ENCODE measurements at regions not wholly inside any gene's neighbourhood (a gene's known extent, or its start where the extent isn't known, plus 50 kb on each side); places are given as distances from the start of the nearest gene placed in this dataset.

DNA sequence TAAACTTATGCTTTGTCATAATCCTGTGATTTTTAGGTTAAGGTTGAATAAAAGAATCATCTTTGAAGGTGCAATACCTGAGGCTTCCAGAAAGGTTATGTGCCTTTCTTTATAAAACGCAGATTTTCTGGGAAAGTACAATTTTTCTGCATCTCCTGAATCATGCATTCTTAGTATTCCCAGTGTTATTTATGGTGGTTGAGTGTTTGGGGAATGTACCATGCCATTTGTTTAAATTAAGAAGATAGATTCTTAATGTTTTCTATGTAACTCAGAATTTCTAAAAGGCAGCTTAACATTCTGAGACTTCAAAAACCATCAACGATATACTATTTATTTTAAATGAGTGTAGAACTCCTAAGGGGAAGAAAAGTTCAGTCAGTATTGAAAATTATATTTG lies 108.1 kb upstream of the FBN2 start:
- no CpG with 5 or more reads among the region's 2 CpGs for WGBS, 2 experiments (ENCODE audit: extremely low coverage in 2 of 2, insufficient read length in 1 of 2)
- no peak overlapping the region for H3K9ac ChIP-seq (ENCODE audit: low read depth, low read length)
- no TSS peak for BruUV-seq (replicated peaks)
- no peak overlapping the region for H2BK15ac ChIP-seq (ENCODE audit: low read depth, low read length)
- H2AK9ac ChIP-seq (replicated peaks; ENCODE audit: low read depth, low read length, poor library complexity), result no peak overlapping the region
- no peaks in the 10 kb centered on the region for H3K36me3 ChIP-seq (ENCODE audit: control insufficient read depth, insufficient read depth, low read length)
- H3K9me3 ChIP-seq (ENCODE audit: control insufficient read depth, insufficient read depth, low read length), result no peaks in the 10 kb centered on the region
- ChIA-PET CTCF (interaction anchor here (1.7 kb wide), 1 partner anchor 9 kb away, joined by 7 read pairs; no protein-coding TSS in a partner anchor), POLR2A (ENCODE audit: unreplicated experiment) (no interaction called here)
- no peak overlapping the region for H3K27ac ChIP-seq (ENCODE audit: insufficient read depth, low read length)
- ATAC-seq (ENCODE audit: low read depth), result 0 out of 2 replicates have a peak, but pooled peaks have one; percentile 13
- peak overlapping the region; percentile 94 for H2BK5ac ChIP-seq (ENCODE audit: low read depth, low read length, poor library complexity, severe bottlenecking)
- no peak overlapping the region for H4K5ac ChIP-seq (ENCODE audit: low read depth, low read length)
- H4K91ac ChIP-seq (ENCODE audit: insufficient read depth, low read depth, low read length), result no peak overlapping the region; the same call in 1 of the 2 replicates
- peaks cover 2% of the 10 kb centered on the region; the same call in 1 of the 2 replicates for H3K4me1 ChIP-seq (ENCODE audit: control insufficient read depth, insufficient read depth, low read length)
- dilution Hi-C loops (cut with HindIII; ENCODE audit: low sequenced_read_pairs, unreplicated experiment), result no loop called here
- no peak overlapping the region for H2BK120ac ChIP-seq (ENCODE audit: low read depth, low read length)
- H3K14ac ChIP-seq (replicated peaks; ENCODE audit: low read depth, low read length), result no peak overlapping the region
- no peak overlapping the region for H4K8ac ChIP-seq (ENCODE audit: low read depth in 2 of 2, low read length in 2 of 2)
- H3K18ac ChIP-seq (ENCODE audit: low read depth, low read length), result no peak overlapping the region
- H4K20me1 ChIP-seq (ENCODE audit: insufficient read depth, low read length), result no peaks in the 10 kb centered on the region
- H2AFZ ChIP-seq (replicated peaks; ENCODE audit: low read length, poor library complexity), result no peak overlapping the region
- intact Hi-C loops (cut with micrococcal nuclease), result loop anchor here (10.0 kb wide), 1 partner anchor 111 kb away; the partner anchor contains the start of gene FBN2
- in situ Hi-C loops (cut with MboI; ENCODE audit: low sequenced_read_pairs), result no loop called here
- H3K79me1 ChIP-seq (ENCODE audit: low read depth in 1 of 2, low read length in 2 of 2), result no peaks in the 10 kb centered on the region
- peak overlapping the region; percentile 35; the same call in 1 of the 2 replicates for H3K56ac ChIP-seq (ENCODE audit: extremely low read depth, insufficient read depth, low read length)
- H3K4me2 ChIP-seq (ENCODE audit: low read depth, low read length), result no peak overlapping the region; the same call in 1 of the 2 replicates
- H2BK20ac ChIP-seq (ENCODE audit: low read depth, low read length), result no peak overlapping the region
- no peak for TF ChIP-seq MXI1 (IDR thresholded peaks at IDR 0.05; ENCODE audit: borderline replicate concordance, low read depth, low read length)
- TF ChIP-seq NFE2L2 (IDR thresholded peaks at IDR 0.05; ENCODE audit: low read depth, low read length), result no peak
- H3K4ac ChIP-seq (ENCODE audit: low read depth, low read length), result no peak overlapping the region
- DNase-seq, result peak; percentile 35
- no peak overlapping the region for H3K23ac ChIP-seq (ENCODE audit: low read depth, low read length)
- H3K9me1 ChIP-seq (ENCODE audit: insufficient read depth, low read length), result no peaks in the 10 kb centered on the region
- H3K27me3 ChIP-seq (ENCODE audit: control insufficient read depth, insufficient read depth, low read length), result no peaks in the 10 kb centered on the region
- H2AK5ac ChIP-seq (ENCODE audit: low read depth, low read length), result no peak overlapping the region
- no peak overlapping the region for H3K4me3 ChIP-seq (ENCODE audit: insufficient read depth, low read depth, low read length)
